ENCODE measurements at regions not wholly inside any gene's neighbourhood (a gene's known extent, or its start where the extent isn't known, plus 50 kb on each side); places are given as distances from the start of the nearest gene placed in this dataset.

DNA sequence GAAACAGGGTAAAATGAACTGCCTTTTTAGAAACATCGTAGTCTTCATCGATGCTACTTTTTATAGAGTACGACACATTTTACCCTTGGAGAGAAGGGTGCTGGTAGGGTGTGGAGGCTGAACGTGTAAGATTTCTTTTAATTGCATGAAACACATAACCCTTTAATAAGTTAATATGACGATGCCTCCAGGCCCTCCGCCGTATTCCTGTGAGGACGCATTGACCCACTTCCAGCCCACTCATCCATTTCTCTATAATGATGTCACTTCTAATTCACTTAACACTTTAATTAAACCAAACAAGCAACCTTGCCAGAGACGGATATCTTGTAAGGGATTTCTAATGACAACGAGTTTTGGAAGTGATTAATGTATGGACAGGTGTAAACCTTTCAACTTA is 158.7 kb downstream of the IRX2 start:
- WGBS, 2 donors = 55 to 63% methylated on average over 10 of the region's 10 CpGs

DNA sequence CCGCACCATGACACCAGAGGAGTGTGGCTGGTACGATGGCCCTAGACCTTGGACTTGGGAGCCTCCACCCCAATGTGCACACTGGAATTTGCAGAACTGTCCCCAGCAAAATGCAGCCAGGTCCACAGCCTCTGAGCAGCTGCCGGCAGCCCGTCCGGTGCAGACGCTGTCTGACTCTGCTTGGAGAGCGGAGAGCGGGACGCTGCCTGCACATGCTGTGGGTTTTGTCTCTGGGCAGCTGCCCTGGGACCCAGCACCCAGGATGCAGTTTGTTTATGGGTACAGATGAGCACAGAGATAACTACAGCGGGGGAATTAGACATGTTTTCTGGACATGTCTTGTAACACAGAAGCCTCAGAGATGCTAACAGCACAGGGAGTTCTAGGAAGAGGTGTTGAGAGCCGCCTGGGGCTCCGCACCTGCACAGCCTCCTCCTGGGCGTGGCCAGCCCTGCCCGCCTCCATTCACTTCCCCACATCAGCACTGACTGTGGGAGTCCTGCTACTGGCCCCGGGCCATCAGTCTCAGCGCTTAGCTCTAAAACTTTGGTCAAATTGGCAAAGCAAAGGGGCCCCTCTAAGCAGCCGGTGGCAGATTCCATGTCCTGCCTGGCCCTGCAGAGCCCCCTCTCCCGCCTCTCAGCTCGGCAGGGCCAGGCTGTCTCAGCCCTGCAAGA is 159.6 kb downstream of the IRX2 start:
- DNase-seq (no peak), FAIRE-seq (no peak), ATAC-seq (no peak)
- no peaks in the 10 kb centered on the region for H3K9me3 ChIP-seq
- intact Hi-C loops (cut with DNase I) = no loop called here
- H3K27ac ChIP-seq = no peak overlapping the region
- no peaks in the 10 kb centered on the region for H3K36me3 ChIP-seq
- H3K4me1 ChIP-seq = no peaks in the 10 kb centered on the region
- WGBS, 2 donors = 39 to 47% methylated on average over 19 of the region's 19 CpGs
- no peak overlapping the region for H3K4me3 ChIP-seq
- TF ChIP-seq, protein P1, sequence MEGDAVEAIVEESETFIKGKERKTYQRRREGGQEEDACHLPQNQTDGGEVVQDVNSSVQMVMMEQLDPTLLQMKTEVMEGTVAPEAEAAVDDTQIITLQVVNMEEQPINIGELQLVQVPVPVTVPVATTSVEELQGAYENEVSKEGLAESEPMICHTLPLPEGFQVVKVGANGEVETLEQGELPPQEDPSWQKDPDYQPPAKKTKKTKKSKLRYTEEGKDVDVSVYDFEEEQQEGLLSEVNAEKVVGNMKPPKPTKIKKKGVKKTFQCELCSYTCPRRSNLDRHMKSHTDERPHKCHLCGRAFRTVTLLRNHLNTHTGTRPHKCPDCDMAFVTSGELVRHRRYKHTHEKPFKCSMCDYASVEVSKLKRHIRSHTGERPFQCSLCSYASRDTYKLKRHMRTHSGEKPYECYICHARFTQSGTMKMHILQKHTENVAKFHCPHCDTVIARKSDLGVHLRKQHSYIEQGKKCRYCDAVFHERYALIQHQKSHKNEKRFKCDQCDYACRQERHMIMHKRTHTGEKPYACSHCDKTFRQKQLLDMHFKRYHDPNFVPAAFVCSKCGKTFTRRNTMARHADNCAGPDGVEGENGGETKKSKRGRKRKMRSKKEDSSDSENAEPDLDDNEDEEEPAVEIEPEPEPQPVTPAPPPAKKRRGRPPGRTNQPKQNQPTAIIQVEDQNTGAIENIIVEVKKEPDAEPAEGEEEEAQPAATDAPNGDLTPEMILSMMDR (IDR thresholded peaks at IDR 0.05) = no peak
- peaks cover 0 to 4% (median 0%) of the 10 kb centered on the region in 4 donors for H3K27me3 ChIP-seq

More for the DNA sequence above, 158.7 kb downstream of the IRX2 start:
- Histone ChIP-seq H3K4me3 (no peak overlapping the region), H3K27me3 (peaks cover 0 to 4% (median 0%) of the 10 kb centered on the region in 4 donors), H3K27ac (no peak overlapping the region), H3K4me1 (no peaks in the 10 kb centered on the region), H3K36me3 (no peaks in the 10 kb centered on the region), H3K9me3 (no peaks in the 10 kb centered on the region)
- TF ChIP-seq, protein P1 (IDR thresholded peaks at IDR 0.05) = no peak
- no peak for ATAC-seq
- intact Hi-C loops (cut with DNase I) = no loop called here
- no peak for FAIRE-seq
- DNase-seq = no peak

DNA sequence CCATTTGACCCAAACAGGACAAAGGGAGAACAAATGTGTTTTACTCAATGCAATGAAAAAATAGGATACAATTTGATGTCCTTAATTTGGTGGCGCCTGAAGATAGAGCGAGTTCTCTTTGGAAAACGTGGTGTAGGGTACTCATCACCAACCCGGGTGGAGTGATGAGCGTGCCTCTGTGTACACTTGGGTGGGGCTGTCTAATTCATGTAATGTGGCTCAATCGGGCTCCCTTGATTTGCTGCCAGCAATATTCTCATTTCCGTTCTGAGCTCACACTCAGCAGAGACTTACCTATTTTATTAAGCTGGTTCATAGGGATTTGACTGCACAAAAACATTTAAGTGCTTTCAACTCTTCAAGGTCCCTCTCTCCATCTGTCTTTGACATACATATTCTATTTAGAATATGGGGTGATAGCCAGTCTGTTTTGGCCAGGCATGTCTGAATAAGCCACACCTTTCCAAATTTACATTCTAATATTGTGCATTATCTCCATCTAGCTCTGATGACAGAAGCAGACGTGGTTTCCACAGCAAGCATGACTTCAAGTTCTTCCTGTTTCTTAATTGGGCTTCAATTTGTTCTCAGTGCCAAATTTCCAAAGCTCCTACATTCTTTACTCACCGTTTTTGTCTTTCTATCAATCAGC is 162.5 kb downstream of the IRX2 start:
- WGBS, 2 donors = 54 to 66% methylated on average over 9 of the region's 9 CpGs
- no peak for FAIRE-seq

DNA sequence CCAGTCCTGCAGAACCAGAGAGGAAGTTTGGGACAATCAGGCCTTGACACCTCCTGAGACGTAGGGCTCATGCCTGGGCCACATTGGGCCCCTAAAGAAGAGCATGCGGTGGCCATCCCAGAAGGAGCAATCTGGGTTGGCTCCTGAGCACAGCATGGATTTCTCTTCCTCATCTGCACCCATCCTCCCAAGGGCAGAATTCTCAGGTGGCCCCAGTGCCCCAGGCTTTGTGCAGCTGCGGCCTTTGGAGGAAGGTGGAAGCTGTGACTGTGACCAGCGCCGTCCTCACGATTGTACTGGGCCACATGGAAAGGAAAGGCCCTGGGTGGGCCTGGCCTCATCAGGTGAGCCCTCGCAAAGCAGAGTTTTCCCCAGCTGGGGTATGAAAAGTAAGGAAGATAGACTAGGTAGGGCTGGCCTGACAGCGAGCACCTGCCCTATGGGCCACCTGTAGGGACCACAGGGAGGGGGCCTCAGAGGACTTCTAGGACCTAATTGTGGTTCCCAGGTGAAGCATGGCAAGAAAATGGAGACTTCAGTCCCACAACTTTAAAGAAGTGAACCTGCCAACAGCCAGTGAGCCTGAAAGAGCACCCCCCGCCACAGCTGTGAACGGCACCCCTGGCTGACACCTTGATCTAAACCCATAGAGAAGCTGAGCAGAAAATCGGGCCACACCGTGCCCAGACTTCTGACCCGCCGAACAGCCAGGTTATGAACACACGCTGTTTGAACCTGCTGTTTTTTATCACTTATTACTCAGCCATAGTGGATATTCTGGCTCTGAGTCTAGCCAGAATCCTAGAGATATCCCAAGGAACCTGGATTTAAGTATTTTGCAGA is 164.1 kb downstream of the IRX2 start:
- FAIRE-seq (no peak), DNase-seq (no peak), ATAC-seq (no peak)
- no peak overlapping the region for H3K4me3 ChIP-seq
- peaks cover 0 to 4% (median 0%) of the 10 kb centered on the region in 4 donors for H3K27me3 ChIP-seq
- intact Hi-C loops (cut with DNase I) = no loop called here
- 62 to 71% methylated on average over 15 of the region's 15 CpGs for WGBS, 2 donors
- no peaks in the 10 kb centered on the region for H3K4me1 ChIP-seq
- no peak overlapping the region for H3K27ac ChIP-seq
- TF ChIP-seq, protein P1 (IDR thresholded peaks at IDR 0.05) = no peak
- H3K36me3 ChIP-seq = no peaks in the 10 kb centered on the region
- no peaks in the 10 kb centered on the region for H3K9me3 ChIP-seq

More for the DNA sequence above, 162.5 kb downstream of the IRX2 start:
- H3K4me1 ChIP-seq = no peaks in the 10 kb centered on the region
- no peaks in the 10 kb centered on the region for H3K27me3 ChIP-seq
- ATAC-seq (no peak), DNase-seq (no peak)
- TF ChIP-seq, protein P1 (IDR thresholded peaks at IDR 0.05) = no peak
- no peak overlapping the region for H3K4me3 ChIP-seq
- intact Hi-C loops (cut with DNase I) = no loop called here
- H3K36me3 ChIP-seq = no peaks in the 10 kb centered on the region
- H3K27ac ChIP-seq = no peak overlapping the region
- no peaks in the 10 kb centered on the region for H3K9me3 ChIP-seq
